DOHH2 (cell line): ENCODE measurements at regions not wholly inside any gene's neighbourhood (a gene's known extent, or its start where the extent isn't known, plus 50 kb on each side); places are given as distances from the start of the nearest gene placed in this dataset.

Source experiments
- CTCF ChIP-seq: fragments of 200-600 bp; sonication (generic); IDR thresholded peaks from one replicate; pipeline ENCODE4 v1.5.1; 2014; ENCODE audit warnings: antibody characterized with exemption, mild to moderate bottlenecking, low read depth, low read length; ENCODE audit not compliant: poor library complexity, severe bottlenecking
- EZH2phosphoT487 ChIP-seq: fragments of 200-600 bp; sonication (generic); IDR thresholded peaks from 2 replicates; pipeline ENCODE4 v1.6.1; 2017; ENCODE audit warnings: borderline replicate concordance, mild to moderate bottlenecking, antibody characterized with exemption, low read length, moderate library complexity, mixed read lengths

GRCh38 chr11:92784331-92784730, 185.1 kb upstream of the MTNR1B start:
- TF ChIP-seq CTCF (no peak), EZH2phosphoT487 (no peak)
